Adipose tissue (tissue), 3 donors: ENCODE measurements at regions not wholly inside any gene's neighbourhood (a gene's known extent, or its start where the extent isn't known, plus 50 kb on each side); places are given as distances from the start of the nearest gene placed in this dataset.
"Not testable (repeated sequence)": the region's sequence is repeated elsewhere in the genome, so short reads cannot be mapped to it uniquely, and the experiment has no call there.

ENCODE experiments used
- H3K27ac ChIP-seq: one replicate; pipeline ENCODE4 v1.5.1; 2013; ENCODE audit warnings: low read depth, low read length
- WGBS, 3 donors: extraction: QIAGEN DNeasy Blood & Tissue Kit; methylation state at CpG; one replicate each; pipeline ENCODE4 v1.1.7; 2013; 5-methylcytosine and 5-hydroxymethylcytosine counted together
- donor health status: healthy with polysubstance abuse.
- donor health status: Bipolar disorder and iron deficiency.
- donor health status: healthy.

DNA sequence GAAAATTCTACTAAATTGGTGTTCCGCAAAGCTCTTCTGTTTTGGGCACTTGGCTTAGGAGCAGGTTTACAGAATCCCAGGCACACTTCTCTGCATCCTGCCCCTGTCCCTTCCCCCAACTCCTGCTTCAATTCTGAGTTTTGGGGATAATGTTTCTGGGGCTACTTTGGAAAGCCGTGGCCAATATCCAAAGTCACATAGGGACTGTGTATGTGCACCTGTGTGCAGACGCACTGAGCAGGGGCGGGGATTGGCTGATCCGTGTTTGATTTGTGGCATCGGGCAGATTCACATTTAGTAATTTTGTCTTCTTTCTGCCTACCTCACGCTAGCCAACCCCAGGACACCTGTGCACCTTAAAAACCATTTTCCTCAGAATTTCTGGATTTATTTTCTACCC lies 491.9 kb downstream of the SIPA1L2 start:
- no peak overlapping the region for H3K27ac ChIP-seq
- 72 to 91% (median 86%) methylated on average over 7 of the region's 7 CpGs for WGBS, 3 donors

DNA sequence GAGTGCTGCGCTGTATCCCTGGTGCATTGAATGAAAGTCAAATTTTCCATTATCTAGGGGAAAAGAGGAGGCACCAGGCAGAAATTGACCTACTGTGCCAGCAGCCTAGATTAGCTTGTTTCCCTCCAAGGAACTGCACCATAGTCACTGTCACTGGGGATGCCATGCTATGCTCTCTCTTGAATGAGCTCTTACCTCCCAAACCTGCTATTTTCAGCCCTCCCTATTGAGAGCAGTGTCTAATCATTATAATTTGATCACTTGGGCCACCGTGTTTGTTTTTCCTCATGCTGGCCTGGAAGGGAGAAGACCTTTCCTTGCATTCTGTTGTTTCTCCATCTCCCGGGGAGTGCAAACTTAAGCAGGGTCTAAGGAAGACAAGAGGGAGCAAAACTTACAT lies 492.9 kb downstream of the SIPA1L2 start:
- no peak overlapping the region for H3K27ac ChIP-seq
- WGBS, 3 donors, result 59 to 91% (median 85%) methylated on average over 3 of the region's 3 CpGs

DNA sequence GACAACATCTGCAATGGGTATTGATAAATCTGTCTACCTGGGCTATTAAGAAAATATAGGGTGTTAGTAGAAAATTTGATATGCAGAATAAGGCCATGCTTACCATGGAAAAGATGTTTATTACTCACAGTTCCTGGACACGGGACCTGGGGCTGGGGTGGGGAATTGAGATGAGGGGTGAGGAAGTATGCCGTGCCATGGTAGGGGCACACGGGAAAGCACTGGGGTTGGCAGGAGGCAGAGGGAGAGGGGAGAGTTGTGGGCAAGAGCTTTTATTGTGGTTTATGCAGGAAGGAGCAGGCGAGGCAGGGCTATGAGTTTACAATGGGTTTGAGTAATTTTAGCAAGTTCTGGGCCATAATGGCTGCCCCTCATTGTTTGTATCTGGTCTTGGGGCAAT lies 493.8 kb downstream of the SIPA1L2 start:
- H3K27ac ChIP-seq, result no peak overlapping the region
- 86 to 90% (median 86%) methylated on average over 4 of the region's 4 CpGs for WGBS, 3 donors

GRCh38 chr1:232134365-232134764 lies 495.6 kb downstream of the SIPA1L2 start:
- 79 to 83% (median 81%) methylated on average over 2 of the region's 2 CpGs for WGBS, 3 donors
- H3K27ac ChIP-seq, result no peak overlapping the region

DNA sequence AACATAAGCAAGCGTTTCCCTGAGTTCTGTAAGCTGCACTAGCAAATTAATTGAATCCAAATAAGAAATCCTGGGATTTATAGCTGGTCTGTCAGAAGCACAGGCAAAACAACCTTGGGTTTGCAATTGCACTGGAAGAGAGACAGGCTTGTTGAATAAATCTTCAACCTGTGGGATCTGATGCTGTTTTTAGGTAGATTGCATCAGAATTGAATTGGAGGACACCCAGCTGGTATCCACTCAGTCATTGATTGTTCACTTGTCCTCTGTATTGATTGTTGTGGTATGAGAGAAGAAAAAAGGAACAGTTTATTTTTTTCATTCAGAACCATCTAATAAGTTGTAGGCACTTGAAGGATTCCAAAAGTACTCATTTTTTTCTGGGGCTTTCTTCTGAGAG lies 497.4 kb downstream of the SIPA1L2 start:
- no peak overlapping the region for H3K27ac ChIP-seq
- 81 to 92% (median 86%) methylated on average over 1 of the region's 1 CpG for WGBS, 3 donors

DNA sequence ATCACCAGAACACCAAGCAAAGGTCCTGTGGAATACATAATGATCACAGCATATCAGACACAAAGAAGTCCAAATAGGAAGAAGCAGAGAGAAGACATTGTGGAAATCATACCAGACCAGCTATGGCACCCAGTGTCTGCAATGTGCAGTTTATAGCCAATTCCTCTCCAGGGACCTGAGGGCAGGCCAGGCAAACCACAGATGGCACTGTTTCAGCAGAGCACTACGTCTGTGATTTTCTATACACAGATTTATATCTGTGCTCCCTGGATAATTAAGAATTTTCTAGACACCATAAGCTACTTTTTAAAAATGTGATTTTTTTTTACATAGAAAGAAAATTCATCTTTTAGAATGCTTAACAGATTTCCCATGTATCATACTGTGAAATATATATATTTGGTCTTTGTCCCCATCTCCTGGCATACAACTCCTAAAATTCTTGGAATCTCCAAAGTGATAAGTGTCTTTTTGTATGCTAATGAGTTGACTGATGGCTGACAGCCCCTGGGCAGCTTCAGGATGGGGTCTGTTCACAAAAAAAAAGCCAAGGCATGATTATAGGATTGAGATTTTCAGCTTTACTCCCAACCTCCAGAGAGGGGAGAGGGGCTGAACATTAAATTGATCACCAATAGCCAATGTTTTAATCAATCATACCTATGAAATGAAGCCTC lies 498.1 kb downstream of the SIPA1L2 start:
- no peak overlapping the region for H3K27ac ChIP-seq
- WGBS, 3 donors, result 58 to 79% (median 74%) methylated on average over 1 of the region's 1 CpG

DNA sequence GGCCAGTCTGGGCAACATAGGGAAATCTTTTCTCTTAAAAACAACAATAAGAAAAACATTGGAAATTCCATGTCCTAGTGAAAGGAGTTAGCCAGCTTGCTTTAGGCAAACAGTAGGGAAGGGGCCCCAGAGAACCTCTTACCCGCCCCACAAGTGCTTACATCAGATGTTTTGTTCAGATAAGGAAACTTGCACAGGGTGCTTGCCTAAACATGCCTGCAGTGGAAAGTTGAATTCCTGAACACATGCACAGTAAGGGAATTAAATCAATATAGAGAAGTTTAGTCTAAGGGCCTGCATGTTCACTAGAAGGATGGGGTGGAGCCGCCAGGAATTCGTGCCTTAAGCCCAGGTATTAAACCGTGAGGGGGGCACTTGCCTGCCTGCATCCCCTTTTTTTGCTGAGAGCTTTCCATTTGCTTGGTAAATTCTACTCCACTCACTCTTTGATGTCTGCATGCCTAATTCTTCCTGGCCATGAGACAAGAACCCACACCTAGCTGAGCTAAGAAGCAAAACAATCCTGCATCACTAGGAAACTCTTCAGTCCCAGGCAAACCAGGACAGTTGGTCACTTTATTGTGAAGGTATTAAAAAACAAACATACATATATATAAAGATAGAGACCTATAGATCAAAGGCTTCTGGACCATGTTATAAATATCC lies 499.0 kb downstream of the SIPA1L2 start:
- no peak overlapping the region for H3K27ac ChIP-seq
- WGBS, 3 donors, result 61 to 83% (median 70%) methylated on average over 4 of the region's 4 CpGs

GRCh38 chr1:232127190-232127589 lies 500.6 kb downstream of the DISC1 start:
- WGBS, 3 donors, result 74 to 84% (median 79%) methylated on average over 2 of the region's 2 CpGs

DNA sequence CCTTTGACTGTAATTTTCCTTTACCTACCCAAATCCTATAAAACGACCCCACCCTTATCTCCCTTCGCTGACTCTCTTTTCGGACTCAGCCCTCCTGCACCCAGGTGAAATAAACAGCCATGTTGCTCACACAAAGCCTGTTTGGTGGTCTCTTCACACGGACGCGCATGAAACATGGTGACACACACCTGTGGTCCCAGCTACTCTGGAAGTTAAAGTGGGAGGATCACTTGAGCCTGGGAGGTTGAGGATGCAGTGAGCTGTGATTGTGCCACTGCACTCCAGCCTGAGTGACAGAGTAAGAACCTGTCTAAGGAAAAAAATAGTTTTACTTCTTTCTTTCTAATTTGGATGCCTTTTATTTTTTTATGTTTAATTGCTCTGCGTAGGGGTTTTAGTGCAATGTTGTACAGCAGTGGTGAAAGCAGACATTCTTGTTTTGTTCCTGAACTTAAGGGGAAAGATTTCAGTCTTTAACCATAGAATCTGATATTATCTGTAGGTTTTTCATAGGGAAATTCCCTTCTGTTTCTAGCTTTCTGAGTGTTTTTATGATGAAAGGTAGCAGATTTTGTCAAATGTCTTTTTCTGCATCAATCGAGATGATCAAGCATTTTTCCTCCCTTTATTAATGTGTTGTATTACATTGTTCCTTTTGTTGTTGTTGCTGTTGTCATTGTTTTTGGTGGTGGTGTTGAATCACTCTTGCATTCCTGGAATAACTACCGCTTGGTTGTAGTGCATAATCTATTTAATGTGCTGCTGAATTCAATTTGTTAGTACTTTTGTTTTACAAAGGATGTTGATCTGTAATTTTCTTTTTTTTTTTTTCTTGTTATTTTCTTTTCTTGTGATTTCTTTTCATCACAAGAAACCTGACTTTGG lies 497.4 kb downstream of the DISC1 start:
- no peak overlapping the region for H3K27ac ChIP-seq
- 66 to 84% (median 74%) methylated on average over 9 of the region's 9 CpGs for WGBS, 3 donors

More at GRCh38 chr1:232127190-232127589, 500.6 kb downstream of the DISC1 start:
- no peak overlapping the region for H3K27ac ChIP-seq

- not testable (repeated sequence) for H3K27ac ChIP-seq
- 80 to 91% (median 88%) methylated on average over 4 of the region's 4 CpGs for WGBS, 3 donors
Measured at GRCh38 chr1:232117903-232118302, 491.3 kb downstream of the DISC1 start.

- no peak overlapping the region for H3K27ac ChIP-seq
Measured at GRCh38 chr1:232114985-232115384, 488.4 kb downstream of the DISC1 start.

DNA sequence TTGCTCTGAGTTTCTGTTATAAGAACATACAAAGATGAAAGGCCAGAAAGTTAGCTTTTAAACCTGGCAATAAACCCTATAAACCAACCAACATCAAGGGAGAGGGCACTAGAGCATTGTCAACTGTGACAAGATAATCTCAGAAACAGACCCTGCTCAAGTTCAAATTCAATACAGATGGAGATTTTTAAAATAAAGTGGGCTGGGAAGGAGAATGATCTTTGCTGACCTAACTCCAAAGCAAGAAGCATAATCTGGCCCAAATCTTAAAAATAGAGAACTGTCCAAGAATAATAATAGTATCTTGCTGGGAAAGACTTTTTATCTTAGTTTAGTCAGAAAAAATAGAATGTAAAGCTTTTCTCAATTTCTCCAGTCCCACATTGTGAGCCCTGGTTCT lies 485.5 kb downstream of the DISC1 start:
- H3K27ac ChIP-seq, result no peak overlapping the region

GRCh38 chr1:232111611-232112010 lies 485.0 kb downstream of the DISC1 start:
- WGBS, 3 donors, result 31 to 42% (median 36%) methylated on average over 3 of the region's 3 CpGs
- H3K27ac ChIP-seq, result no peak overlapping the region

GRCh38 chr1:232110281-232111090 lies 483.9 kb downstream of the DISC1 start:
- WGBS, 3 donors, result 41 to 67% (median 59%) methylated on average over 14 of the region's 14 CpGs
- H3K27ac ChIP-seq, result no peak overlapping the region

- no peak overlapping the region for H3K27ac ChIP-seq
- WGBS, 3 donors, result 91 to 95% (median 91%) methylated on average over 1 of the region's 1 CpG
Measured at GRCh38 chr1:232109391-232109790, 482.8 kb downstream of the DISC1 start.

GRCh38 chr1:232108598-232108997 lies 482.0 kb downstream of the DISC1 start:
- H3K27ac ChIP-seq, result no peak overlapping the region
- 84 to 88% (median 86%) methylated on average over 3 of the region's 3 CpGs for WGBS, 3 donors

DNA sequence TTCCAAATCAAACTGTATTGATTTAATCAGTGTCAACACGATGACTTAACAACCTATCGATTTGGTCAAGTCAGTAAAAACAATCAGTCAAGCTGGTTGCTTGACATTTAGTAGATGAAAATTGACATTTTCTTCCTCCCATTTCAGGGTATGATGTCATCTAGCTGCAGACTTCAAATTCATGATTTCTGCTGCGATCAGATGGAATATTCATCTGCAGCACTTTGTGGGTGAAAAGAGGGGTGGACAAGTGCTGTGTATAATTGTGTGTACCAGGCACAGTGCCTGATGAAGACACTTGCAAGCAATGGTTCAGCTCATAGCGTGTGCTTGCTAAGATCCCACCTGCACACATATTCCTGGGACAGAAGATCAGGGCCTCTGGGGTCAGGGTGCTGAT lies 479.8 kb downstream of the DISC1 start:
- WGBS, 3 donors, result 30 to 95% (median 72%) methylated on average over 4 of the region's 4 CpGs
- H3K27ac ChIP-seq, result no peak overlapping the region

DNA sequence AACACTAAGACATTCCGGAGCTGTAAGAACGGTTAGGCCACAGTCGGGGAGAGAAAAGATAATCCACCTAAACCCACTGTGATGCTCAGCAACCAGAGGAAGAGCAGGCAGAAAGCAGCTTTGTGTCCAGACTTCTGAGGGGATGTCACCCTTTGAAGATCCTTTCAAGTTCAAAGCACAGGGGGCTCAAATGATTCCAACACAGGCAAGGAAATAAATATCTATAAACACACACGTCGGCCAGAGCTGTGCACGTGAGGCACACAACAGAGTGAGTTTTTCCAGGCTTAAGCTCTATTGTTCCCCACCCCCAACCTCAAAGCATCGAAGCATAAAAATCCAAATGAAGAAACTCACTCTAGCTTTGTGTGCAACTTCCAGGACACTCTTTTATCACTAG lies 479.0 kb downstream of the DISC1 start:
- no peak overlapping the region for H3K27ac ChIP-seq
- WGBS, 3 donors, result 53 to 82% (median 79%) methylated on average over 7 of the region's 7 CpGs

- no peak overlapping the region for H3K27ac ChIP-seq
Measured at GRCh38 chr1:232101231-232101630, 474.6 kb downstream of the DISC1 start.

More at GRCh38 chr1:232101231-232101630, 474.6 kb downstream of the DISC1 start:
- WGBS, 3 donors, result 83 to 88% (median 85%) methylated on average over 1 of the region's 1 CpG
